OCI-LY1 (cell line): ENCODE measurements at regions not wholly inside any gene's neighbourhood (a gene's known extent, or its start where the extent isn't known, plus 50 kb on each side); places are given as distances from the start of the nearest gene placed in this dataset.
A peak's percentile ranks its signal among the peaks of the same experiment; 100 is the strongest.

ENCODE experiments used
- H2AFZ ChIP-seq: fragments of 200-600 bp; sonication (generic), shearing (Covaris generic); 2 replicates; pipeline ENCODE4 v1.6.0; 2014; ENCODE audit warnings: antibody characterized with exemption, mild to moderate bottlenecking, low read length
- H3F3A ChIP-seq: fragments of 200-600 bp; sonication (generic), shearing (Covaris generic); 2 replicates; pipeline ENCODE4 v1.6.0; 2014; ENCODE audit warnings: mild to moderate bottlenecking, antibody characterized with exemption, low read length, moderate library complexity; ENCODE audit not compliant: insufficient read depth
- H3K27ac ChIP-seq: fragments of 200-600 bp; sonication (generic); 2 replicates; pipeline ENCODE4 v1.5.1; 2014; ENCODE audit warnings: low read length, mixed run types, mild to moderate bottlenecking, low read depth; ENCODE audit not compliant: poor library complexity, severe bottlenecking
- H3K27me3 ChIP-seq: fragments of 200-600 bp; sonication (generic); 2 replicates; pipeline ENCODE4 v1.6.0; 2014; ENCODE audit warnings: antibody characterized with exemption, mild to moderate bottlenecking, low read length, moderate library complexity; ENCODE audit not compliant: insufficient read depth
- H3K36me3 ChIP-seq: fragments of 200-600 bp; sonication (generic); 2 replicates; pipeline ENCODE4 v1.6.1; 2014; ENCODE audit warnings: mild to moderate bottlenecking, antibody characterized with exemption, low read length, moderate library complexity, mixed read lengths; ENCODE audit not compliant: insufficient read depth
- H3K4me1 ChIP-seq: fragments of 200-600 bp; sonication (generic); 2 replicates; pipeline ENCODE4 v1.5.1; 2014; ENCODE audit warnings: mild to moderate bottlenecking, low read length, moderate library complexity; ENCODE audit not compliant: insufficient read depth, severe bottlenecking
- H3K4me2 ChIP-seq: fragments of 200-600 bp; sonication (generic), shearing (Covaris generic); 2 replicates; pipeline ENCODE4 v1.6.1; 2014; ENCODE audit warnings: low read length
- H3K4me3 ChIP-seq: fragments of 200-600 bp; sonication (generic); 2 replicates; pipeline ENCODE4 v1.5.1; 2014; ENCODE audit warnings: low read length, low read depth, mild to moderate bottlenecking, mixed read lengths; ENCODE audit not compliant: poor library complexity, severe bottlenecking
- H3K79me2 ChIP-seq: fragments of 200-600 bp; shearing (Covaris generic); 2 replicates; pipeline ENCODE4 v1.6.1; 2016; ENCODE audit warnings: mixed run types, low read length, mixed read lengths; ENCODE audit not compliant: insufficient read depth
- H3K9ac ChIP-seq: fragments of 200-600 bp; sonication (generic), shearing (Covaris generic); 2 replicates; pipeline ENCODE4 v1.6.1; 2014; ENCODE audit warnings: mild to moderate bottlenecking, low read length, mixed read lengths
- H3K9me2 ChIP-seq: fragments of 200-600 bp; sonication (generic), shearing (Covaris generic); 2 replicates; pipeline ENCODE4 v1.6.1; 2014; ENCODE audit warnings: low read depth, mild to moderate bottlenecking, low read length, mixed read lengths
- H3K9me3 ChIP-seq: fragments of 200-600 bp; shearing (Covaris generic); 2 replicates; pipeline ENCODE4 v1.6.1; 2014; ENCODE audit warnings: low read length, mixed read lengths
- H4K20me1 ChIP-seq: fragments of 200-600 bp; sonication (generic), shearing (Covaris generic); 2 replicates; pipeline ENCODE4 v1.6.0; 2016; ENCODE audit warnings: mild to moderate bottlenecking, low read length; ENCODE audit not compliant: insufficient read depth
- EZH2 ChIP-seq: fragments of 200-600 bp; sonication (generic), shearing (Covaris generic); IDR thresholded peaks from 2 replicates; pipeline ENCODE4 v1.8.0; 2017; ENCODE audit warnings: borderline replicate concordance, mixed run types, mild to moderate bottlenecking, antibody characterized with exemption, low read length, moderate library complexity, mixed read lengths
- TF ChIP-seq, protein P1 (sequence below): fragments of 200-600 bp; sonication (generic), shearing (Covaris generic); IDR thresholded peaks from 2 replicates; pipeline ENCODE4 v1.5.1; 2017; ENCODE audit warnings: mild to moderate bottlenecking, antibody characterized with exemption, low read length, moderate library complexity, mixed read lengths

DNA sequence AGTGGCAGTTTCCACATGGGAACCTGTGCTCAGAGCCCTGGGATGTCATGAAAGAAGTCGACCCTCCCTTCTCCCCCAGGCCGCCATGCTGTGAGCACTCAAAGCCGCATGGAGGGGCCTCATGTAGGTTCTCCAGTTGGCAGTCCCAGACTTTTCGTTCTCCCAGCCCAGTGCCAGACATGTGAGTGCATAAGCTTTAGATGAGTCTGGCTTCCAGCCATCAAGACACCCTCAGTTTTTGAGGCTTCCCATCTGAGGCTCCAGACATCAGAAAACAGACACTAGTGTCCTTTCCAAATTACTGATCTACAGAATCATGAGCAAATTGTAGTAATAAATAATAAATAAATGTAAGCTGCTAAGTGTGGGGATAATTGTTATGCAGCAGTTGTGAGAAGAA is 136.5 kb upstream of the AGBL1 start:
- Histone ChIP-seq H3K9me2 (no peaks in the 10 kb centered on the region), H3K4me2 (no peak overlapping the region), H3K9ac (no peak overlapping the region), H3K79me2 (no peaks in the 10 kb centered on the region), H3K27ac (no peak overlapping the region), H2AFZ (no peak overlapping the region), H3K36me3 (no peaks in the 10 kb centered on the region), H3K27me3 (no peaks in the 10 kb centered on the region), H3K4me1 (peaks cover 59% of the 10 kb centered on the region), H3F3A (no peaks in the 10 kb centered on the region), H3K4me3 (no peak overlapping the region), H4K20me1 (no peaks in the 10 kb centered on the region), H3K9me3 (no peaks in the 10 kb centered on the region)
- TF ChIP-seq, protein P1, sequence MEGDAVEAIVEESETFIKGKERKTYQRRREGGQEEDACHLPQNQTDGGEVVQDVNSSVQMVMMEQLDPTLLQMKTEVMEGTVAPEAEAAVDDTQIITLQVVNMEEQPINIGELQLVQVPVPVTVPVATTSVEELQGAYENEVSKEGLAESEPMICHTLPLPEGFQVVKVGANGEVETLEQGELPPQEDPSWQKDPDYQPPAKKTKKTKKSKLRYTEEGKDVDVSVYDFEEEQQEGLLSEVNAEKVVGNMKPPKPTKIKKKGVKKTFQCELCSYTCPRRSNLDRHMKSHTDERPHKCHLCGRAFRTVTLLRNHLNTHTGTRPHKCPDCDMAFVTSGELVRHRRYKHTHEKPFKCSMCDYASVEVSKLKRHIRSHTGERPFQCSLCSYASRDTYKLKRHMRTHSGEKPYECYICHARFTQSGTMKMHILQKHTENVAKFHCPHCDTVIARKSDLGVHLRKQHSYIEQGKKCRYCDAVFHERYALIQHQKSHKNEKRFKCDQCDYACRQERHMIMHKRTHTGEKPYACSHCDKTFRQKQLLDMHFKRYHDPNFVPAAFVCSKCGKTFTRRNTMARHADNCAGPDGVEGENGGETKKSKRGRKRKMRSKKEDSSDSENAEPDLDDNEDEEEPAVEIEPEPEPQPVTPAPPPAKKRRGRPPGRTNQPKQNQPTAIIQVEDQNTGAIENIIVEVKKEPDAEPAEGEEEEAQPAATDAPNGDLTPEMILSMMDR: no peak
- no peak for TF ChIP-seq EZH2

DNA sequence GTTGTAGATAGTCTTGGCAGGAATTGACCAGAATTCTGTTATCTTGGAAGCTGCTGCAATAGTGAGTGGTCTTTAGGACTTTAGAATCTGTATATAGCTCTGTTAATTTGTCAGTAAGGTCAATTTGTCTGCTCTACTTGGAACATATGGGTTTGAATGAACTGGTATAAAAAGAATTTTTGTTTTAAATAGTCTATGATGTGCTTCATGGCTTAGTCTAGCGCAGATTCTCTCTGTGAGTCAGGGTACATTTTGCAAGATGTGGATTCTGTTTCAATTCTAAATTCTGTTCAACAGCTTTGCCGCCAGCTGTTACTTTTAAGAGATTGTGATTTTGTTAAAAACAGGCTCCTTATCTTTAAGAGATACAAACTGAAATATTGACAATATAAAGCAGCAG is 135.9 kb upstream of the AGBL1 start:
- Histone ChIP-seq H3F3A (no peaks in the 10 kb centered on the region), H3K36me3 (no peaks in the 10 kb centered on the region), H3K9me2 (no peaks in the 10 kb centered on the region), H3K27ac (peak overlapping the region; percentile 35), H3K9me3 (no peaks in the 10 kb centered on the region), H3K79me2 (no peaks in the 10 kb centered on the region), H3K4me2 (no peak overlapping the region), H2AFZ (no peak overlapping the region), H3K27me3 (no peaks in the 10 kb centered on the region), H4K20me1 (no peaks in the 10 kb centered on the region), H3K4me3 (no peak overlapping the region), H3K9ac (no peak overlapping the region), H3K4me1 (peaks cover 59% of the 10 kb centered on the region)
- no peak for TF ChIP-seq EZH2
- TF ChIP-seq, protein P1: no peak

DNA sequence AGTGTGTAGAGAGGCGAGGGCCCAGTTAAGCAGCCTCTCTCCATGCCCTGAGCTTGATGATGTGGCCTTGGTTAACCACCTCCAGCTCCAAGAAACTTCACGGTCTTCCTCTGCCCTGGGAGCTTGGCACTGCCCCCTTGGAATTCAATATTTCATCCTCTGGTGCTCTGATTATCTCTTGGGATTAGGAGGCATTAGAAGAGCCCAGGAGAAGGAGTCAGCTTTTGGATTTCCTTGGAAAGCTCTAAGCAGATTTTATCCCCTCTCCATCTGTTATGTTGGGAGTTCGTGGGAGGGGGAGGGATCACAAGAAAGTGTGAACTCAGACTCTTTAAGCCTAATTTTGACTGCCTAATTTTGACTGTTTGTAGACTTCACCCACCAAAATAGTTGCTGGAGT is 132.7 kb upstream of the AGBL1 start:
- Histone ChIP-seq H3K27ac (peak overlapping the region; percentile 99), H4K20me1 (no peaks in the 10 kb centered on the region), H3K27me3 (no peaks in the 10 kb centered on the region), H3K36me3 (no peaks in the 10 kb centered on the region), H2AFZ (no peak overlapping the region), H3K9me2 (no peaks in the 10 kb centered on the region), H3K4me1 (peaks cover 75% of the 10 kb centered on the region), H3K9me3 (no peaks in the 10 kb centered on the region), H3K79me2 (no peaks in the 10 kb centered on the region), H3K4me3 (no peak overlapping the region), H3F3A (no peaks in the 10 kb centered on the region), H3K9ac (no peak overlapping the region), H3K4me2 (no peak overlapping the region)
- TF ChIP-seq, protein P1: no peak
- TF ChIP-seq EZH2: no peak
